GM20000 (cell line): ENCODE measurements at regions not wholly inside any gene's neighbourhood (a gene's known extent, or its start where the extent isn't known, plus 50 kb on each side); places are given as distances from the start of the nearest gene placed in this dataset.

Experiments
- DNase-seq: peaks from one replicate; pipeline ENCODE4 v3.0.0; 2012; ENCODE audit warnings: low spot score
- TF ChIP-seq, protein P1 (sequence below): IDR thresholded peaks from 2 replicates; pipeline ENCODE4 v1.5.1; 2012; ENCODE audit warnings: mild to moderate bottlenecking, control low read depth; ENCODE audit errors: extremely low read depth, missing control alignments

GRCh38 chr10:113219446-113219845 lies 269.4 kb downstream of the TCF7L2 start:
- TF ChIP-seq, protein P1, sequence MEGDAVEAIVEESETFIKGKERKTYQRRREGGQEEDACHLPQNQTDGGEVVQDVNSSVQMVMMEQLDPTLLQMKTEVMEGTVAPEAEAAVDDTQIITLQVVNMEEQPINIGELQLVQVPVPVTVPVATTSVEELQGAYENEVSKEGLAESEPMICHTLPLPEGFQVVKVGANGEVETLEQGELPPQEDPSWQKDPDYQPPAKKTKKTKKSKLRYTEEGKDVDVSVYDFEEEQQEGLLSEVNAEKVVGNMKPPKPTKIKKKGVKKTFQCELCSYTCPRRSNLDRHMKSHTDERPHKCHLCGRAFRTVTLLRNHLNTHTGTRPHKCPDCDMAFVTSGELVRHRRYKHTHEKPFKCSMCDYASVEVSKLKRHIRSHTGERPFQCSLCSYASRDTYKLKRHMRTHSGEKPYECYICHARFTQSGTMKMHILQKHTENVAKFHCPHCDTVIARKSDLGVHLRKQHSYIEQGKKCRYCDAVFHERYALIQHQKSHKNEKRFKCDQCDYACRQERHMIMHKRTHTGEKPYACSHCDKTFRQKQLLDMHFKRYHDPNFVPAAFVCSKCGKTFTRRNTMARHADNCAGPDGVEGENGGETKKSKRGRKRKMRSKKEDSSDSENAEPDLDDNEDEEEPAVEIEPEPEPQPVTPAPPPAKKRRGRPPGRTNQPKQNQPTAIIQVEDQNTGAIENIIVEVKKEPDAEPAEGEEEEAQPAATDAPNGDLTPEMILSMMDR: no peak

GRCh38 chr10:113221756-113222168 lies 271.7 kb downstream of the TCF7L2 start:
- TF ChIP-seq, protein P1: no peak
- DNase-seq: no peak

More at GRCh38 chr10:113219446-113219845, 269.4 kb downstream of the TCF7L2 start:
- DNase-seq: no peak

- TF ChIP-seq, protein P1: no peak
- DNase-seq: no peak
Observed at GRCh38 chr10:113222207-113222606, 272.2 kb downstream of the TCF7L2 start.

- TF ChIP-seq, protein P1: no peak
Observed at GRCh38 chr10:113225364-113225763, 275.3 kb downstream of the TCF7L2 start.

GRCh38 chr10:113225903-113226302 lies 275.9 kb downstream of the TCF7L2 start:
- TF ChIP-seq, protein P1: no peak
- DNase-seq: no peak

More at GRCh38 chr10:113225364-113225763, 275.3 kb downstream of the TCF7L2 start:
- no peak for DNase-seq

DNA sequence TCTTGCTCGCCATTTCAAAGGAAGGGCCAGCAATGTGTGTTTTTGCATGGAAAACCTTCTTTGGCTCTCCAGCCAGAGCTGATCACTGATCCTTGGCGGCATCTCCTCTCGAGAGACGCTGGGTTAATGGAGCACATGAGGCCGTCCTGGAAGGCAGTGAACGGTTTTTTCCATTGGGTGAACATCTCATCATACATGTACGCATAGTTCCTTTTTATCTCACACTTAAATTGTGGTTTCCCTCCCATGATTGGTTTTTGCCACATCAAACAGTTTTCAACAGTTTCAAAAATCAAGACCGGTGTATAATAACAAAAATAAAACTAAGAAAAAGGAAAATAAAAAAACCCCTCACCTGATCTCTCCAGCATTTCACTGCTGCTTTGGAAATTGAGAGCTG lies 276.4 kb downstream of the TCF7L2 start:
- TF ChIP-seq, protein P1: no peak
- no peak for DNase-seq

- no peak for DNase-seq
- TF ChIP-seq, protein P1: no peak
Observed at GRCh38 chr10:113226831-113227445, 276.9 kb downstream of the TCF7L2 start.
